Natural killer cell treated with Interleukin-12 subunit alpha and Interleukin-12 subunit beta and Interleukin-15 and Interleukin-18, amount 100 ng/mL, for 72 hours (primary cell): ENCODE measurements at regions not wholly inside any gene's neighbourhood (a gene's known extent, or its start where the extent isn't known, plus 50 kb on each side); places are given as distances from the start of the nearest gene placed in this dataset.
"Not testable (repeated sequence)": the region's sequence is repeated elsewhere in the genome, so short reads cannot be mapped to it uniquely, and the experiment has no call there.

Experiments used
- ATAC-seq, 2 donors: fragments of 150-1000 bp; cut with Tn5 transposase in 1 of 2; sonication (Bioruptor Pico), chemical (Tn5 transposase) in 1 of 2; 2 replicates each; pipeline ENCODE4 v1.10.0; 2021
- DNase-seq: peaks from one replicate; pipeline ENCODE4 v3.0.0; 2022; ENCODE audit warnings: low spot score
- H3K27ac Mint-ChIP-seq, 2 donors: 1 replicate in 1 of 2; 2 replicates in 1 of 2; pipeline ENCODE4 v1.8.0; 2022; ENCODE audit warnings: mixed read lengths in 2 of 2, mild to moderate bottlenecking in 1 of 2, moderate library complexity in 1 of 2
- H3K27me3 Mint-ChIP-seq, 2 donors: 1 replicate in 1 of 2; 2 replicates in 1 of 2; pipeline ENCODE4 v1.8.0; 2022; ENCODE audit warnings: mixed read lengths in 2 of 2
- H3K36me3 Mint-ChIP-seq: one replicate; pipeline ENCODE4 v1.8.0; 2022; ENCODE audit warnings: mixed read lengths
- H3K4me1 Mint-ChIP-seq, 2 donors: 1 replicate in 1 of 2; 2 replicates in 1 of 2; pipeline ENCODE4 v1.8.0; 2022; ENCODE audit warnings: low read depth in 2 of 2, mixed read lengths in 2 of 2, mild to moderate bottlenecking in 1 of 2
- H3K4me3 Mint-ChIP-seq: one replicate; pipeline ENCODE4 v1.8.0; 2022; ENCODE audit warnings: mixed read lengths
- H3K9me3 Mint-ChIP-seq: 2 replicates; pipeline ENCODE4 v1.8.0; 2022; ENCODE audit warnings: mixed read lengths

DNA sequence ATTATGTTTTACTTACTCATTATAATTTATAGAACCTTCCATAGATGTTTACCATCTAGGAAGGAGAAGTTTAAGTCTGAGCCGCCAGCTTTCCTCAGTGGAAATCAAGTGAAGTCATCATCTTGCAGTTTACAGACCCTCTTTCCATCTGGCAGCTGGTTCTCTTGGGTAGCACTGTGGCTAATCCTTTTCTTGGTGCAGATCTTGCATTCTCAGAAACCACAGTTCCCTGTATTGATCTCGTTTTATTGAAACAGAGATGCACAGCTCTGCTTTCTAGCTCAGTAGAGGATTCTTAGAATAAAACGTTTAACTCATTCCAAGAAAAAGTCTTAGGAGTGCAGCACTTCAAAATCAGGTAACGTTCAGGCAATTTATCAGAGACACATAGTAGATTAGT is 1154.7 kb downstream of the FOXD4L5 start:
- not testable (repeated sequence) for H3K9me3 Mint-ChIP-seq, H3K4me3 Mint-ChIP-seq, H3K27me3 Mint-ChIP-seq, H3K4me1 Mint-ChIP-seq, ATAC-seq, H3K27ac Mint-ChIP-seq, DNase-seq, H3K36me3 Mint-ChIP-seq

DNA sequence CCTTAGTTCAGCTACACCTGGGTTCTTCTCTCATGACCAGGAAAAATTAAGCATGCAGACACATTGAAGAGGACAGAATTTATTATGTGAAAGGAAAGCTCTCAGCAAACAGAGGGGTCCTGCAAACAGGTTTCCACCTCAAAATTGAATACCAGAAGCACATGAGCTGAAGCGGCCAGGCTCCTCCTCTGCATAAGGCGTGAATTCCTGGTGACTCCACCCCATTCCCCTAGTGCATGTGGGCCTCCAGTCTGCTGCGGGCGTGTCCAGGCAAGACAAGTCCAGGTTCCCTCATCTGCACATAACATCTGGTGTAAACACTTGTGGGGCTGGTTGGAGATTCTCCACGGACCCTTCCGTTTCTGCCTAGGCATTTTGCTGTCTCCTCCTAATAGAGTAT is 1156.4 kb downstream of the FOXD4L5 start:
- no peaks in the 10 kb centered on the region for H3K36me3 Mint-ChIP-seq
- DNase-seq (no peak), ATAC-seq (no peak)
- H3K27me3 Mint-ChIP-seq = no peaks in the 10 kb centered on the region
- no peak overlapping the region for H3K4me3 Mint-ChIP-seq
- no peak overlapping the region for H3K27ac Mint-ChIP-seq
- H3K9me3 Mint-ChIP-seq = peaks cover 8% of the 10 kb centered on the region
- H3K4me1 Mint-ChIP-seq = no peaks in the 10 kb centered on the region

DNA sequence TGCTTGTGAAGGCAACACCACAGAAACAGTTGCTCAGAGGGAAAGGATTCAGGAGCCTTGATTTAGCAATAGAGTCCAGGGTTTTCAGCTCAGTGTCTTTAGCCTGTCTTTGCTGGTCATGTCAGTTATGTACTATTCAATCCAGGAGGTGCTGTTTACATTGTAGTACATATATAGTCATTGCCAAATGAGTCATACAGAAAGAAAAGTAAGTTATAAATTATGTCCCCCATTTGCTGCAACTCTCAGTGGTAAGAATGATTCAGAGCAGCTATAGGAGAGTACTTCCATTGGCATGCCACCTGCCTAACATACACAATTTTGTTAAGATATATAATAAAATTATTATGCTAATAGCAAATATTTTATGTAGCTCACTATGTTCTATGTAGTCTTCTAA is 1163.4 kb downstream of the FOXD4L5 start:
- not testable (repeated sequence) for H3K27ac Mint-ChIP-seq, DNase-seq, ATAC-seq, H3K4me3 Mint-ChIP-seq, H3K4me1 Mint-ChIP-seq, H3K36me3 Mint-ChIP-seq, H3K27me3 Mint-ChIP-seq
- peaks cover 22% of the 10 kb centered on the region for H3K9me3 Mint-ChIP-seq

DNA sequence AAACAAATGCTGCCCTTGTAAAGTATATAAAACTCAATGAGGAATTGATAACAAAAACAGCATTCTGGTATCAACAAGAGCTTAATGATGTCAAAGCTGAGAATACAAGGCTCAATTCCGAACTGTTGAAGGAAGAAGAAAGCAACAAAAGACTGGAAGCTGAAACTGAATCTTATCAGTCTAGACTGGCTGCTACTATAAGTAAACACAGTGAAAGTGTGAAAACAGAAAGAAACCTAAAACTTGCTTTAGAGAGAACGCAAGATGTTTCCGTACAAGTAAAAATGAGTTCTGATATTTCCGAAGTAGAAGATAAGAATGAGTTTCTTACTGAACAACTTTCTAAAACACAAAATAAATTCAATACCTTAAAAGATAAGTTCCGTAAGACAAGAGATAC is 1167.7 kb downstream of the FOXD4L5 start:
- not testable (repeated sequence) for ATAC-seq, H3K27me3 Mint-ChIP-seq, DNase-seq, H3K4me1 Mint-ChIP-seq, H3K36me3 Mint-ChIP-seq, H3K27ac Mint-ChIP-seq, H3K4me3 Mint-ChIP-seq
- peaks cover 12% of the 10 kb centered on the region for H3K9me3 Mint-ChIP-seq

DNA sequence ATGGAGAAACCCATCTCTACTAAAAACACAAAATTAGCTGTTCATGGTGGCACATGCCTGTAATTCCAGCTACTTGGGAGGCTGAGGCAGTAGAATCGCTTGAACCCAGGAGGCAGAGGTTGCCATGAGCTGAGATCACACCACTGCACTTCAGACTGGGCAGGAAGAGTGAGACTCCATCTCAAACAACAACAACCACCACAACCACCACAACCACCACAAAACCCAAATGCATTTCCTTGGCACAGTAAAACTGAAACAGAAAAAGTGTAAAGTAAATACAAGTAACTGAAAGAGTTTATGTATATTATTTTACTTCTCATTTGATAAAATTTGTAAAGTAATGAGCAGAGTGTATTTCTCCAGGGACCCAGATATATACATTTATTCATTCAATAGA is 1177.1 kb downstream of the FOXD4L5 start:
- not testable (repeated sequence) for ATAC-seq, H3K27me3 Mint-ChIP-seq, H3K4me1 Mint-ChIP-seq, H3K9me3 Mint-ChIP-seq, DNase-seq, H3K27ac Mint-ChIP-seq, H3K4me3 Mint-ChIP-seq, H3K36me3 Mint-ChIP-seq

DNA sequence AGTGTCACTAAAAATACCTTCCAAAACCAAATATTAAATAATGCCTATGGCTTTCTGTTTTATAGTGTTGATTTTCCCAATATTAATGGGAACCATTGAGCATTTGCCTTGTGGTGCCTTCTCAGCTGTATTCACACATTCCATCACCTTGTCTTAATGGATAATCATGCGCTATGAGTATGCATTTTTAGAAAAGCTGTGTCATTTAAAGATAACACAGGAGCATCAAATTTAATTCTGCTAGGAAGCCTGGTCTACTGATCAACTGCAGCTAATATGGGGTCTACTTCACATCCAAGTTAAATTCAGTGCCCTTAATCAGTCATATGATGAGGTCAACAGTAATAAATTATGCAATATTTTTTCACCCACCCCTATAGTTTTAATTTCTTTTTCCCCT is 1177.8 kb downstream of the FOXD4L5 start:
- not testable (repeated sequence) for H3K4me3 Mint-ChIP-seq, H3K27me3 Mint-ChIP-seq, H3K27ac Mint-ChIP-seq, ATAC-seq, H3K4me1 Mint-ChIP-seq, DNase-seq, H3K36me3 Mint-ChIP-seq, H3K9me3 Mint-ChIP-seq

DNA sequence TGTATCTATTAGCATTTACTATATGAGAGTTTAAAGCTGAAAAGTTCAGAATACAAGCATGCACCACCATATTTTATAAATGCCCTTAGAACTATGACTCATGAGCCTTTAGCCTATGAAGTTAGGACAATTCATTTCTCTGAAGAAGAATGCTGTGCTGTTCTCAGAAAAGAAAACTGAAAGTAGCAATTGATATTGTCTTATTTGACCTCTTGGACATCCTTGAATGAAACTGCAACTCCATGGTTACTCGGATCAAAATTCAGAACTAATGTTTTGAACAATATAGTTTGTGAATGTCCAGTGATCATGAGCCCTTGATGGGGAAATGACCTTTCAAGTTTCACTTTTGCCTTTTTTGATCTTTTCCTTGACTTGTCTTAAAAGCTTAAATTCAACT is 1179.8 kb downstream of the FOXD4L5 start:
- not testable (repeated sequence) for H3K4me3 Mint-ChIP-seq, H3K27me3 Mint-ChIP-seq, H3K27ac Mint-ChIP-seq, H3K4me1 Mint-ChIP-seq, ATAC-seq, H3K9me3 Mint-ChIP-seq, DNase-seq, H3K36me3 Mint-ChIP-seq

DNA sequence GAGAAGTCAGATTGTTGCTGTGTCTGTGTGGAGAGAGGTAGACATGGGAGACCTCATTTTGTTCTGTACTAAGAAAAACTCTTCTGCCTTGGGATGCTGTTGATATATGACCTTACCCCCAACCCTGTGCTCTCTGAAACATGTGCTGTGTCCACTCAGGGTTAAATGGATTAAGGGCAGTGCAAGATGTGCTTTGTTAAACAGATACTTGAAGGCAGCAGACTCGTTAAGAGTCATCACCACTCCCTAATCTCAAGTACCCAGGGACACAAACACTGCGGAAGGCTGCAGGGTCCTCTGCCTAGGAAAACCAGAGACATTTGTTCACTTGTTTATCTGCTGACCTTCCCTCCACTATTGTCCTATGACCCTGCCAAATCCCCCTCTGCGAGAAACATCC is 1183.5 kb downstream of the FOXD4L5 start:
- H3K4me3 Mint-ChIP-seq, DNase-seq, ATAC-seq, H3K4me1 Mint-ChIP-seq, H3K36me3 Mint-ChIP-seq, H3K27me3 Mint-ChIP-seq, H3K27ac Mint-ChIP-seq, H3K9me3 Mint-ChIP-seq: not testable (repeated sequence)

DNA sequence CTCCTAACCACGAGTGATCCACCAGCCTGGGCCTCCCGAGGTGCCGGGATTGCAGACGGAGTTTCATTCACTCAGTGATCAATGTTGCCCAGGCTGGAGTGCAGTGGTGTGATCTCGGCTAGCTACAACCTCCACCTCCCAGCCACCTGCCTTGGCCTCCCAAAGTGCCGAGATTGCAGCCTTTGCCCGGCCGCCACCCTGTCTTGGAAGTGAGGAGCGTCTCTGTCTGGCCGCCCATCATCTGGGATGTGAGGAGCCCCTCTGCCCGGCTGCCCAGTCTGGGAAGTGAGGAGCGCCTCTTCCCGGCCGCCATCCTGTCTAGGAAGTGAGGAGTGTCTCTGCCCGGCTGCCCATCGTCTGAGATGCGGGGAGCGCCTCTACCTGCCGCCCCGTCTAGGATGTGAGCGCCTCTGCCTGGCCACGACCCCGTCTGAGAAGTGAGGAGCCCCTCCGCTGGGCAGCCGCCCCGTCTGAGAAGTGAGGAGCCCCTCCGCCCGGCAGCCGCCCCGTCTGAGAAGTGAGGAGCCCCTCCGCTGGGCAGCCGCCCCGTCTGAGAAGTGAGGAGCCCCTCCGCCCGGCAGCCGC is 1184.3 kb downstream of the FOXD4L5 start:
- not testable (repeated sequence) for H3K36me3 Mint-ChIP-seq, DNase-seq, H3K4me3 Mint-ChIP-seq, H3K9me3 Mint-ChIP-seq, H3K27me3 Mint-ChIP-seq, ATAC-seq, H3K4me1 Mint-ChIP-seq, H3K27ac Mint-ChIP-seq

DNA sequence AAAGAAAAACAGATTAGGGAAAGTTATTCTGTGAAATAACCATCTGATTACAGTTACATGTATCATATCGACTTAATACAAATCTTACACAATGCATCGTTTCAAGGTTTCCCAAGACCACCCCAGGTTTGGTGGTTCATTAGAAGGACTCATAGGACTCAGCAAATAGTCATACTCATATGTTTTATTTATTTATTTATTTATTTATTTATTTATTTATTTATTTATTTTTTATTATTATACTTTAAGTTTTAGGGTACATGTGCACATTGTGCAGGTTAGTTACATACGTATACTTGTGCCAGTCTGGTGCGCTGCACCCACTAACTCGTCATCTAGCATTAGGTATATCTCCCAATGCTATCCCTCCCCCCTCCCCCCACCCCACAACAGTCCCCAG is 1199.0 kb downstream of the FOXD4L5 start:
- not testable (repeated sequence) for H3K27ac Mint-ChIP-seq, DNase-seq, H3K9me3 Mint-ChIP-seq, ATAC-seq, H3K36me3 Mint-ChIP-seq, H3K4me3 Mint-ChIP-seq, H3K4me1 Mint-ChIP-seq, H3K27me3 Mint-ChIP-seq

DNA sequence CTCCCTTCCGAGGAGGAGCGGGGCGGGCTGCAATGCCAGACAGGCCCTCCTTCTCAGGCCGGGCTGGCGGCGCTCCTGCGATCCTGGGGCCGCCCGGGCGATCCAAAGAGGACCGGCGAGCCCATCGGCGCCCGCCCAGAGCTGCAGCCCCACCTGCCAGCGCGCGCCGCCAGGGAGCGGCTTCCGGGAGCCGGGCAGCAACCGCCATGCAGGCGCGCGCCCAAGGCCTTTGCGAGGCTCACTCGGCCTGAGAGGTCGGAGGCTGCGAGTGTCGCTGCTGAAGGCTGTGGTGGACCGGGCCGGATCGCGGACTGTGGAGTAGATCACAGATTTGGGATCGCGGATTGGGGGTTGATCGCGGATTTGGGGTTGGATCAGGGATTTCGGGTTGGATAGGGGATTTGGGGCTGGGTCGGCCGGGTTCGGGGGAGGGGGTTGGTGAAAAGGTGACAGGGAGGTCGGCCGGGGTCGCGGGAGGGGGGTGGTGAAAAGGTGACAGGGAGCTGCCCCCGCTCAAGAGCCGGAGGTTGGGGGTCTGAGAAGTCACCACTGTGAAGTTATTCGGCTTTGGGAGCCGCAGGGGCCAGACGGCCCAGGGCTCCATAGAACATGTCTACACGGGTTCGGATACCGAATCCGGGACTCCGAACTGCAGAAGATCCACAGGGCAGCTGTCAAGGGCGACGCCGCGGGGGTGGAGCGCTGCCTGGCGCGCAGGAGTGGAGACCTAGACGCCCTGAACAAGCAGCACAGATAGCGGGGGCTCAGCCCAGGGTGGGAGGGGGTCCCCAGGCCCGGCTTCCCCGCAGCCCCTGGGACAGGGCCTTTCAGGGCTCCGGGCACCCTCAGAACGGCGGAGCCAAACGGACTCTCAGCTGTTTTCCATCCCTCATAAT is 1213.4 kb downstream of the FOXD4L5 start:
- DNase-seq, H3K4me1 Mint-ChIP-seq, H3K27me3 Mint-ChIP-seq, H3K27ac Mint-ChIP-seq, ATAC-seq, H3K36me3 Mint-ChIP-seq, H3K4me3 Mint-ChIP-seq, H3K9me3 Mint-ChIP-seq: not testable (repeated sequence)

DNA sequence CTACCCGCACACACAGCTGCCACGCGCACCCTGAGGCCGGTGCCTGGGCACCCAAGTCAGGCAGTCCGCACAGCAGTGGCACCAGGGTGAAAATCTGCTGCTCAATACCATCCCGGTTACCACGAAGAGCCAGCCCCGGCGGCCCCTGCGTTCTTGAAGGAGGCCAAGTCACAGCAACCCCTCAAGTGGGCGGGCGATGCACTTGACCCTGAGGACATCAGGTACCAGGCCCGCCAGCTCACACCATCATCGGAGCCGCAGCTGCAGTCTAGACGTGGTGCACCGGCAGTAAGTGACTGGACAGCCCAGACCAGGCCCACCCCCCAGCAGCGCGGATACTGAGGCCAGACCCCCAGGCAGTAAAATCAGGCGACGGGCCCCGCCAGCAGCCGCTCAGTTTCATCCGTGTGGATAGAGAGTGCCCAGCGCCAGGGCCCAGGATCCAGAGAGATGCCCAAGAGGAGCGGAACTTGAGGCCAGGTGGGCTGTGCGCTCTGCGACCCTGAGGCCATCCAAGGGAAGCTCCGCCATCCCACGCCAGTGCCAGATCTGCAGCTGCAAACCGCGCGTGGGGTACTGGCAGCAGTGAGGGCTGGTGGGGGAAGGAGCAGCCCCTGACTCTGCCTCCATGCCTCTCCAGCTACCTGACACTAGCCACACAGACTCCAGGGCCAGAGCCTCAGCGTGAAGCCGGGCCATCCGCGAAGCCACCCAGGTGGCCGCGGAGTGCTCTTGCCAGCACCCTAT is 1214.2 kb downstream of the FOXD4L5 start:
- not testable (repeated sequence) for H3K9me3 Mint-ChIP-seq, H3K4me3 Mint-ChIP-seq, DNase-seq, H3K36me3 Mint-ChIP-seq, ATAC-seq, H3K27ac Mint-ChIP-seq, H3K27me3 Mint-ChIP-seq, H3K4me1 Mint-ChIP-seq

DNA sequence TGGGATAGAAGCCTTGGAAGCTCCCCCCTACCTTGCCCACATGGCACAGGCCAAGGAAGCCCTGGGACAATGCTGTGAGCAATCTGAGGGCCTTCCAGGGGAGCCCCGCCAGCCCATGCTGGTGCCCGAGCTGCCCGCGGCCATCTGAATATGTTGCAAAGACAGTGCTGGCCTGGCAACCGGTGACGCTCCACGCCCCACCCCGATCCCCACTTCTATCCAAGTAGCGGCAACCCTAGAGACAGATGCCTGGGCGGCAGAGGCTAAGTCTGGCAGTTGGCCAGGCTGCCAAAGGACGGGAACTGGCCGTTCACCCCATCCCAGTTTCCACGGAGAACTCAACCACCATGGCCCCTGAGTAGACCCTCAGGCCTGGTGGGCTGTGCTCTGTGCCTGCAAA is 1214.9 kb downstream of the FOXD4L5 start:
- not testable (repeated sequence) for H3K4me1 Mint-ChIP-seq, ATAC-seq, H3K27ac Mint-ChIP-seq, H3K4me3 Mint-ChIP-seq, H3K9me3 Mint-ChIP-seq, H3K27me3 Mint-ChIP-seq, DNase-seq, H3K36me3 Mint-ChIP-seq

DNA sequence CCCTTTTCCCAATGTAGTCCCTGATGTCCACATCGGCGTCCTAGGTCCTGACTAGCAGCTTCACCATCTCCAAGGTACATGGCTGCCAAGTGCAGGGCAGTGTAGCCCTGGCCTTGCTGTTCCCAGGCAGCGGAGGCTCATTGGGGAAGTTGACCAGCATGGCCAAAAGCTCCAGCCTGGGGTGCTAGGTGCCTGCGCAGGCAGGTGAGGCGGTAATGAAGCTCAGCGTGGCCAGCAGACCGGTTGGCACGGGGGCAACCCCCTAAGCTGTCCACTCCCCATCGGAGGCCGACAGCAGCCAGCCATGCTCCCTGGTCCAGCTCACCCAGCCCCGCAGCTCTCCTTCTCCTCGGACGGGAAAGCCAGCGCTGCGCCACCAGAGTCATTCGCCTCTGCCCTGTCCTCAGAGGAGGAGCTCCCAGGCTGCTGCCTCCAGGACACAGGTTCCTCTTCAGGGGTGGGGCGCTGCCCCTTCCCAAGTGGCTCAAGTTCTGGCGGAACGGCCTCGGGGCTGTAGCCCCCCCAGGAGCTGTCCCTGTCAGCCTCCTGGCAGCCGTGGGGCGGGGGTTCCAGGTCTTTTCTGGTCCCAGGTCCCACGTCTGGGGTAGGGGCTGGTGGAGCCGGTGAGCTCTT is 1218.2 kb downstream of the FOXD4L5 start:
- DNase-seq (no peak), ATAC-seq (no peak)
- Mint-ChIP-seq H3K9me3 (peaks cover 8% of the 10 kb centered on the region), H3K27me3 (no peaks in the 10 kb centered on the region), H3K36me3 (no peaks in the 10 kb centered on the region), H3K27ac (no peak overlapping the region), H3K4me1 (no peaks in the 10 kb centered on the region), H3K4me3 (no peak overlapping the region)
